IPS-18c (cell line): ENCODE measurements at regions not wholly inside any gene's neighbourhood (a gene's known extent, or its start where the extent isn't known, plus 50 kb on each side); places are given as distances from the start of the nearest gene placed in this dataset.

Experiments used
- H3K4me3 ChIP-seq: 2 replicates; pipeline ENCODE4 v1.7.0; 2013; ENCODE audit warnings: low read depth, mild to moderate bottlenecking, low read length, moderate library complexity; ENCODE audit not compliant: insufficient read depth
- H3K9me3 ChIP-seq: one replicate; pipeline ENCODE4 v1.6.1; 2013; ENCODE audit warnings: mild to moderate bottlenecking, low read length, moderate library complexity; ENCODE audit not compliant: control insufficient read depth, insufficient read depth

DNA sequence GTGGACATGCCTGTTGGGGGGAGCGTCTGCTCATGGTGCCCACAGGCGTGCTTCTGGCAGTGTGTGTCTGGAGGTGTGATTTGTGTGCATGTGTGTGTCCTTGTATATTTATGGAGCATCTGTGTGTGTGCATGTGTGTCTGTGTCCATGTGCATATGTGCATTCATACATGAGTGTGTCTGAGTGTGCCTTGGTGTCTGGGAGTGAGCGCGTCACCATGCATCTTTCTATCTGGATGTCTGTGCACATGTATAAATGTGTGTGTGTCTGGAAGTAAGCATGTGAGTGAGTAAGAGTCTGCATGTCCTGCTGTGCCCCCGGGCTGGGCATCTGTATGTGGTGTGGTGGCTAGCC, 58.1 kb upstream of the PRR23E start:
- H3K4me3 ChIP-seq: no peak overlapping the region

DNA sequence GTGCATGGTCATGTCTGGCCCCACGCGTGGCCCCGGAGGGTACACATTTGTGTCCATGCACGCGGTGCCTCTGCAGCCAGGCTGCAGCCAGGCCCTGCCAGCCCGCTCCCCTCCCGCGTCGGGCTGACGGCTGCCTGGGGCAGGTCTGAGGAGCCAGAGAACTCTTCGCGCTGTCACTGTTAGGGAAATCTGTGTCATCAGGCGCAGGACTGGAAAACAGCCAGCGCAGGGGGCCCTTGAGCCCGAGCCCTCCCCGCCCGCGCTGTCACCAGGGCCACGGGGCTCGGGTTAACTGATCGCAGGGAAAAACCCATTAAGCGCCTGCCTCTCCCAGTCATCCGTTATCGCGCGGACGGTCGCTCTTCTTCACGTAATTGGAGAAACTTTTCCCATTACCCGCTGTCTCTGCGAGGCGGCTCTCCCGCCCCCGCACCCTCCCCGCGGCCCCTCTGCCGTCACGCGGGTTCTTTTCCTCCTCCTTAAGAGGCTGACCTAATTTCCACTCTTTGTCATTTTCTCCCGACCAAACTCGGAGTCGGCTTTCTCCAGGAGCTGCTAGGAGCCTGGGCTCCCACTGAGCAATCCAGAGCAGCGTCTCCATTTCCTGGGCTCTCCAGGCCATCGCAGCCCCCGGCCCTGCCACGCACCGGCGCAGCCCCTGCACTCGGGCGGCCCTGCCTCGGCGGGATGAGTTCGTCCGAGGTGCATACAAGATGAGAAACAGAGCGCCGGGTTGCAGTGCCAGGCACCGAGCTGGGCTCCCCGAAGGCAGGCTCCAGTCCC, 57.5 kb upstream of the PRR23E start:
- Histone ChIP-seq H3K9me3 (peaks cover 2% of the 10 kb centered on the region), H3K4me3 (no peak overlapping the region; the same call in 1 of the 2 replicates)

More for the DNA sequence above, 58.1 kb upstream of the PRR23E start:
- H3K9me3 ChIP-seq: peaks cover 2% of the 10 kb centered on the region

DNA sequence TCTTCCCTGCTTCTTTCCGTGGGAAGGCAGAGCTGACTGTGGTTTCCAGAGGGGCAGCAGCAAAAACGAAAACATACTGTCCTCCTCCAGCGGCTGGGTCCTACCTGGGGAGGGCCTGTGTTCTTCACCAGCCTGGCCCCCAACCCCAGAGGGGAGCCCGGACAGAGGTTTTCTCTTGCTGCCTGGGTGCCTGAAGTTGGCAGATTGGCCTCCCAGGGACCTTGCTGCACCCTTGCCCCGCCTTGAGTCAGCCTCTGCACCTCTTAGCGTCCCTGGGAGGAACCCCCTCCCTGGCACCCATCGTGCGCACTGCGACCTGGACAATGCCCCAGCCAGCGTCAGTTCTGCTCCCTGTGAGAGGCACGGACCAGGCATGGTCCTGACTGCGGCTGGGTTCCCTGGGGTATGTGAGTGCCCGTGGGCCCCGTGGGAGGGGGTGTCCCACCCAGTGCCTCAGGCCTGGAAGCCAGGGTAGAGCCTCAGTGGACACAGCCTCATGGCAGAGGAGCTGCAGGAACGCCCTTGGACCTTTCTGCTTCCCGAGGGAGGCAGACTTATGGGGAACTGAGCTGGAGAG, 56.8 kb upstream of the PRR23E start:
- H3K9me3 ChIP-seq: peaks cover 2% of the 10 kb centered on the region
- no peak overlapping the region for H3K4me3 ChIP-seq

DNA sequence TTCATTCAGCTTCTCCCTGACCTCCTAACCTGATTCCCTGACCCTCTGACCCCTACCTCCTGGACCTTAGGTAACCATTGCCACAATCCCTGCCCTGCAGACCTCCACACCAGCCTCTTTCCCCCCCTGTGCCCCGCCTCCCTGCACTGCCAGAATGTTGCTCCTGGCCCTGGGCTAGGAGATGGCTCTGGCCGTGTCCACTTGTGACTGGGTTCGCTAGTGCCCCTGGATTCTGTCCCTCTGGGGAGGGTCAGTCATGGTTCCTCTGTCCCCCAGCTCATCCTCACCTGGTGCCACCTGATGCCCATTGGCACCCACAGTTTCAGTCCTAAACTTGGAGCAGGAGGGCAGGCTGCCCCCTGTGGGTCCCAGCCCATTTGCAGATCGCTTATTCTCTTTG, 56.2 kb upstream of the PRR23E start:
- Histone ChIP-seq H3K4me3 (no peak overlapping the region), H3K9me3 (peaks cover 2% of the 10 kb centered on the region)

DNA sequence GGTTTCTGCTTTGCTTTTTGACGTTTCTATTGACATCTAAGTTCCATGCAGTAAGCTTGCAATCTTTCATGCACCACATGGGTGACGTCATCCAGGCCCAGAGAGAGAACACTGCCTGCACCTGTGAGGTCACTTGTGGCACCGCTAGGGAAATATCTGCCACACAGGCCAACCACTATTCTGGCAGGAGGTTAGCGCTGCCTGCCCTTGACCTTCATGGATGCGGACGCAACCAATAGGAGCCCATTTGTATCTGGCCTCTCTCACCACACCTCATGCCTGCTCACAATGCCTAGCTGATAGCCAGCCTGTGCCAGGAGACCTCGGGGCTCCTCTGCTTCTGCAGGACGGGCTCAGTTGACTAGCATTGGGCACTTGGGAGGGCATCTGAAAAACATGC, 55.8 kb upstream of the PRR23E start:
- peaks cover 2% of the 10 kb centered on the region for H3K9me3 ChIP-seq

DNA sequence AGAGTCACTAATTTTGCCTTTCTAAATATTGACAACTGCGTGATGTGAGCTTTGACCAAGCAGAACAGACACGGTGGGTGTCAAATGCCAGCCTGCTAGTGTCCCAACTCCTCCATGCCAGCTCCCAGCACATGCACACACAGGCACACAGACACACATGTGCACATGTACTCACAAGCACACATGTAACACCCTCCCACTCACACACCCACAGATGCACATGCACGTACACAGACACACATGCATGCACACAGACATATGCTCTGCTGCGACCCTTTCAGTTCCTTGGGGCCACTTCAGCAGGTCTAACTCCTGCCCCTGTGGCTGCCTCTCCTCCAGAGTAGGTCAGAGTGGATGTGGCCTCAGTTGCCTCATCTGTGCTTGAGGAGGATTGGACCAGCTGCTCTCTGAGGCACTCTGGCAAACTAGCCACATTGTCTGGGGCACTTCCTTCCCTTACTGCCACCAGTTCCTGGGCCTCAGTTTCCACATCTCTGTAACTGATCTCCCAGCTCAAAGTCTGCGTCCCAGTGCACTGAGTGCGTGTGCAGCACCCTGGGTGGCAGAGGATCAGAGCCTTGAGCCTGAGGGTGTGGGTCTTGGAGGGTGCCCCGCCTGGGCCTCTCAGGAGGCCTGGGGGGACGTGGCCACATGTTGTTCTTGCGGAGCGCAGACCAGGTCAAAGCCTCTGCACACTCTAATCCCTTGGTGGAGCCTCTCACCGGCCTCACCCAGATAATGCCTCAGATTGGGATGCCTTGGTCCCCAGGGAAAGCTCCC, 55.0 kb upstream of the PRR23E start:
- Histone ChIP-seq H3K4me3 (no peak overlapping the region), H3K9me3 (peaks cover 2% of the 10 kb centered on the region)

More for the DNA sequence above, 55.8 kb upstream of the PRR23E start:
- no peak overlapping the region for H3K4me3 ChIP-seq

DNA sequence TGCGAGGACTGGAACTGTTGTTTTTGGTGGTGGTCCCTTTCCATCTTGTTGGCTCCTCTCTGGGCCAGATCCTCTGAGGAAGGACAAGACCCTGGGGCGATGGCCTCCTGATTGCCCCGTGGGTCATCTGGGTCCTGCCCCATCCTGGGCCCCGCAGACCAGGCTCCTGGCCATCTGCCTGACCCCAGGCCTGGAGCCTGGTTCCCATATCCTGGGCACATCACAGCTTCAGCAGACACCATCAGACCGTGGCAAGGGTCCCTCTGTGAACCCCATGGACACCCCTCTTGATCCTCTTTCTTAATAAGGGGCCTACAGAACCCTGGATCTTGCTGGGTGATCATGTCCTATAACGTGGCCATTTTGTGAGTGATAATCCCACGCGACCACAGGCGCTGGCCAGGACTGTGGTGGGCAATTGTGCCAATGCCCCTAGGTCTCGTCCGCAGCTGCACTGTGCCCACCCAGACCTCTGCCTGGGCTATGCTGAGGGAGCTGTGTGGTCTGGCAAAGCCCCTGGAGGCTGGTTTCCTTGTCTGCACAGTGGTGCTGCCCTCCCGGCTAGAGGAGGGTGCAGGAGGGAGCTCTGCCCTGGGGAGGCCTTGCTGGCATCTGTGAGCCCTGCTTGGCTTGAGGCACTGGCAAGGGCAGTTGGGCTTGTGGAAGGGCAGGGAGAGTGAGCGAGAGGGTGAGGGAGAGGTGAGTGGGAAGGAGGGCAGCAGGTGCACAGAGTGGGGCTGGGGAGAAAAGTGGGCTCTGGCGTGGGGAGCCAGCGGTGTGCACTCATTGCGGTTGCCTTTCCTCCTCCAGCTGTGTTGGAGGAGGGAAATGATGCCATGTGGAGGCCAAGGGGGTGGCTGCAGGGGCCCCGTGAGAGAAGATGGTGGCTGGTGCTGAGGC, 53.1 kb upstream of the PRR23E start:
- peaks cover 4% of the 10 kb centered on the region for H3K9me3 ChIP-seq
- no peak overlapping the region for H3K4me3 ChIP-seq

DNA sequence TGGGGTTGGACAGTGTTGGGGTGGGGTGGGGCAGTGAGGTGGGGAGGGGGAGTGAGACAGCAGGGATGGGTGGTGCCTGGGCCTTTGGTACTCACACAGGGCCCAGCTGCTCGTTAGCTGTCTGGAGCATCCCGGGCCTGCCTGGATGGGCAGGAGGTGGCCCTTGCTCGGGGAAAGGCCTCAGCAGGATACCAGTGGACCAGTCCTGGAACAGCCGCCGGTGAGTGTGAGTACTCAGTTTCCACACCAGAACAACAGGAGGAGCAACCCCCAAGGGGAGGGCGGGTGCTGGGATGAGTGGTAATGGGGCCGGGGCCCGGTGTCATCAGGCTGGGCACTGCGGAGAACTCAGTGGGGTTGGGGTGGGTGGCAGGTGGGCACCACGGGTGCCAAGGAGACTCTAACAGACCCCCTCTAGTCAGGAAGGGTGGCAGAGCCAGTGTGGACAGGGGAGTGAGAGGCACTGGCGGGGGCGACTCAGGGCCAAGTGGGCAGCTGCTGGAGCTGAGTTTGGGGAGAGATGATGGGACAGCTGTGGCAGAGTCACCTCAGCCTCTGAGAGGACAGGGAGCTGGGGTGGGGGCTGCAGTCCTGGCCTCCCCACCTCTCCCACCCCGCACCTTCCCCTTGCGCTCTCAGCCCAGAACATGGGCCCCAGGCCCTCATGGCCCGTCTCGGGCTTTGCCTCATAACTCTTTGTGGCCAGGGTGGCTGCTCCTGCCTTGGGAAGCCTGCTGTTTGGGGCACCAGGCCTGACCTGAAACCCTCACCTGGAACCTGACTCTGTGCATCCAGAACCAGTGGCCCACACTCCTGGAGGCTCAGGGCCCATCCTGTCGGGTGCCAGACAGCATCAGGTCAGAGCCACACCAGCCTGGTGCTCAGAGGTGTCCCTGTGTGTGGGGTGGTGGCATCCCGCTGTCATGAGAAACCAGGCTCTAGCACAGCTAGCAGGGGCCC, 52.1 kb upstream of the PRR23E start:
- Histone ChIP-seq H3K9me3 (peaks cover 4% of the 10 kb centered on the region), H3K4me3 (no peak overlapping the region)

DNA sequence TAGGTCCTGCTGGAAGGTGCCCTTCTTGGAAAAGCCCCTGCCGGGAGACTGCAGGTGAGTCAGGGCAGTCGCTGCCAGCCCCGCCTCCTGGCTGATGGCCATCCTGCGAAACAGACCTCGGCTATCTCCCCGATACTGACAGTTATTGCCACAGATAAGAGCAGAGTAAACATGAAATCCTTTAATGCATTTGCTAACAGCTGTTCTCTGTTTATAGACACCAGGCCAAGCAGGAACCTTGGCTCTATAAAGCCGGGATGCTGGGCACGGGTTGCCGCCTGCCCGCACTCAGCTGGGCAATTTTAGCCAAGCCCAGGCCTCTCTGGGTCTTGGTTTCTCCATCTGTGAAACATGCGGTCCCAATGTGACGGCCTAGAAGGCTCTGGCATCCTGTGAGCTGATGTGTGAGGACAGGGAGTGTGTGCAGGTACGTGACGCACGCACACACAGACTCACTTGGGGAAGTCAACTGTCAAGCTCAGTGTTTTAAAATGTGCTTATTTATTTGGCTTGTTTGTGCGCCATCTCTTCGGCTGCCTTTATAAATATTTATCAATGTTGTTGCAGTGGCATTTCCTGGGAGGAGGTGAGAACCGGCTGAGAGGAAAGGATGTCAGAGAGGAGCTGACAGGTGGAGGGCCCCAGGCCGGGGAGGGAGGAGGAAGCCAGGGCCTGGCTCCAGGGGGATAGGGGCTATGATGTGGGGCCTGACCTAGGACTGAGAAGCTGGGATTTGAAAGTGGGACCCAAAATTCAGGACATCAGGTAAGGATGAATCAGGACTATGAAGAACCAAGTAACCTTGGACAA, 50.8 kb upstream of the PRR23E start:
- peaks cover 4% of the 10 kb centered on the region for H3K9me3 ChIP-seq
- no peak overlapping the region for H3K4me3 ChIP-seq
